ENCODE measurements at regions not wholly inside any gene's neighbourhood (a gene's known extent, or its start where the extent isn't known, plus 50 kb on each side); places are given as distances from the start of the nearest gene placed in this dataset.
"Not testable (repeated sequence)": the region's sequence is repeated elsewhere in the genome, so short reads cannot be mapped to it uniquely, and the experiment has no call there.

- no peak overlapping the region for H3K4me3 ChIP-seq
- peaks cover 4% of the 10 kb centered on the region; the same call in 1 of the 2 replicates for H3K9me3 ChIP-seq
- H3K9ac ChIP-seq: no peak overlapping the region
- H3K36me3 ChIP-seq: no peaks in the 10 kb centered on the region
- TF ChIP-seq Cebpa-rat (IDR thresholded peaks at IDR 0.05): no peak
- no peaks in the 10 kb centered on the region for H3K27me3 ChIP-seq
- no peaks in the 10 kb centered on the region for H4K20me1 ChIP-seq
- peaks cover 10% of the 10 kb centered on the region for H3K4me1 ChIP-seq
- no peak overlapping the region for H3K4me2 ChIP-seq
- no peak overlapping the region for H3K27ac ChIP-seq
Measured at GRCh38 chr10:33482486-33482885, 148.0 kb upstream of the NRP1 start.

- peaks cover 7% of the 10 kb centered on the region; the same call in 1 of the 2 replicates for H3K9me3 ChIP-seq
- peaks cover 10% of the 10 kb centered on the region for H3K4me1 ChIP-seq
- no peak overlapping the region for H3K9ac ChIP-seq
- no peaks in the 10 kb centered on the region for H3K36me3 ChIP-seq
- TF ChIP-seq Cebpa-rat (IDR thresholded peaks at IDR 0.05): no peak
- H3K4me3 ChIP-seq: no peak overlapping the region
- no peaks in the 10 kb centered on the region for H4K20me1 ChIP-seq
- H3K27me3 ChIP-seq: no peaks in the 10 kb centered on the region
- no peak overlapping the region for H3K27ac ChIP-seq
- no peak overlapping the region for H3K4me2 ChIP-seq
Measured at GRCh38 chr10:33481184-33481583, 146.7 kb upstream of the NRP1 start.

GRCh38 chr10:33480417-33480816, 145.9 kb upstream of the NRP1 start:
- not testable (repeated sequence) for H3K36me3 ChIP-seq, H3K4me3 ChIP-seq, H4K20me1 ChIP-seq, H3K27me3 ChIP-seq, H3K27ac ChIP-seq, H3K9me3 ChIP-seq, H3K4me2 ChIP-seq, H3K9ac ChIP-seq
- H3K4me1 ChIP-seq: peaks cover 10% of the 10 kb centered on the region

- H3K9me3 ChIP-seq: peaks cover 9% of the 10 kb centered on the region; the same call in 1 of the 2 replicates
- H3K4me1 ChIP-seq: peaks cover 10% of the 10 kb centered on the region
- no peak overlapping the region for H3K4me3 ChIP-seq
- H3K9ac ChIP-seq: no peak overlapping the region
- TF ChIP-seq Cebpa-rat (IDR thresholded peaks at IDR 0.05): no peak
- no peaks in the 10 kb centered on the region for H4K20me1 ChIP-seq
- H3K27me3 ChIP-seq: no peaks in the 10 kb centered on the region
- H3K27ac ChIP-seq: no peak overlapping the region
- H3K4me2 ChIP-seq: no peak overlapping the region
- no peaks in the 10 kb centered on the region for H3K36me3 ChIP-seq
Measured at GRCh38 chr10:33478675-33479125, 144.2 kb upstream of the NRP1 start.

- Histone ChIP-seq H3K27me3 (no peaks in the 10 kb centered on the region), H3K27ac (no peak overlapping the region), H3K4me1 (peaks cover 4% of the 10 kb centered on the region), H3K9ac (no peak overlapping the region), H3K4me3 (no peak overlapping the region), H3K36me3 (no peaks in the 10 kb centered on the region), H4K20me1 (no peaks in the 10 kb centered on the region), H3K4me2 (no peak overlapping the region), H3K9me3 (peaks cover 9% of the 10 kb centered on the region; the same call in 1 of the 2 replicates)
- no peak for TF ChIP-seq Cebpa-rat (IDR thresholded peaks at IDR 0.05)
Measured at GRCh38 chr10:33478089-33478674, 143.7 kb upstream of the NRP1 start.

- no peaks in the 10 kb centered on the region for H4K20me1 ChIP-seq
- no peak for TF ChIP-seq Cebpa-rat (IDR thresholded peaks at IDR 0.05)
- no peaks in the 10 kb centered on the region for H3K36me3 ChIP-seq
- H3K9me3 ChIP-seq: peaks cover 9% of the 10 kb centered on the region; the same call in 1 of the 2 replicates
- H3K27ac ChIP-seq: no peak overlapping the region
- H3K27me3 ChIP-seq: no peaks in the 10 kb centered on the region
- no peak overlapping the region for H3K9ac ChIP-seq
- no peaks in the 10 kb centered on the region for H3K4me1 ChIP-seq
- H3K4me3 ChIP-seq: no peak overlapping the region
- H3K4me2 ChIP-seq: no peak overlapping the region
Measured at GRCh38 chr10:33477291-33478088, 143.0 kb upstream of the NRP1 start.

- no peaks in the 10 kb centered on the region for H4K20me1 ChIP-seq
- H3K9me3 ChIP-seq: peaks cover 9% of the 10 kb centered on the region; the same call in 1 of the 2 replicates
- no peak overlapping the region for H3K4me3 ChIP-seq
- TF ChIP-seq Cebpa-rat (IDR thresholded peaks at IDR 0.05): no peak
- no peaks in the 10 kb centered on the region for H3K27me3 ChIP-seq
- no peak overlapping the region for H3K4me2 ChIP-seq
- H3K9ac ChIP-seq: no peak overlapping the region
- H3K27ac ChIP-seq: no peak overlapping the region
- no peaks in the 10 kb centered on the region for H3K36me3 ChIP-seq
- no peaks in the 10 kb centered on the region for H3K4me1 ChIP-seq
Measured at GRCh38 chr10:33476757-33477273, 142.3 kb upstream of the NRP1 start.

GRCh38 chr10:33473688-33474087, 139.2 kb upstream of the NRP1 start:
- no peak overlapping the region for H3K27ac ChIP-seq
- no peak overlapping the region for H3K4me3 ChIP-seq
- peaks cover 12% of the 10 kb centered on the region for H3K4me1 ChIP-seq
- no peaks in the 10 kb centered on the region for H3K27me3 ChIP-seq
- H4K20me1 ChIP-seq: no peaks in the 10 kb centered on the region
- H3K4me2 ChIP-seq: no peak overlapping the region
- no peak overlapping the region for H3K9ac ChIP-seq
- TF ChIP-seq Cebpa-rat (IDR thresholded peaks at IDR 0.05): no peak
- H3K9me3 ChIP-seq: peaks cover 14% of the 10 kb centered on the region; the same call in 1 of the 2 replicates
- H3K36me3 ChIP-seq: no peaks in the 10 kb centered on the region

GRCh38 chr10:33468006-33468405, 133.5 kb upstream of the NRP1 start:
- H3K4me1 ChIP-seq: peaks cover 12% of the 10 kb centered on the region
- not testable (repeated sequence) for H3K9ac ChIP-seq, H3K36me3 ChIP-seq, H3K27me3 ChIP-seq, H4K20me1 ChIP-seq, H3K4me3 ChIP-seq, H3K27ac ChIP-seq, H3K9me3 ChIP-seq, H3K4me2 ChIP-seq

- H3K4me2 ChIP-seq: no peak overlapping the region
- H3K27ac ChIP-seq: no peak overlapping the region
- no peaks in the 10 kb centered on the region for H4K20me1 ChIP-seq
- peaks cover 10% of the 10 kb centered on the region for H3K4me1 ChIP-seq
- H3K4me3 ChIP-seq: no peak overlapping the region
- H3K9ac ChIP-seq: no peak overlapping the region
- peaks cover 9% of the 10 kb centered on the region; the same call in 1 of the 2 replicates for H3K9me3 ChIP-seq
- H3K27me3 ChIP-seq: no peaks in the 10 kb centered on the region
- no peak for TF ChIP-seq Cebpa-rat (IDR thresholded peaks at IDR 0.05)
- H3K36me3 ChIP-seq: no peaks in the 10 kb centered on the region
Measured at GRCh38 chr10:33465747-33466146, 131.3 kb upstream of the NRP1 start.
